ENCODE measurements at regions not wholly inside any gene's neighbourhood (a gene's known extent, or its start where the extent isn't known, plus 50 kb on each side); places are given as distances from the start of the nearest gene placed in this dataset.

GRCh38 chr13:80022146-80022545 is 318.8 kb downstream of the SPRY2 start:
- Histone ChIP-seq H3K4me1 (ENCODE audit: control insufficient read depth in 1 of 2, insufficient read depth in 2 of 2, low read length in 2 of 2) (no peaks in the 10 kb centered on the region), H3K9me3 (ENCODE audit: control insufficient read depth in 1 of 2, low read length in 2 of 2) (no peaks in the 10 kb centered on the region), H3K36me3 (ENCODE audit: control insufficient read depth in 1 of 2, insufficient read depth in 2 of 2, low read length in 2 of 2) (no peaks in the 10 kb centered on the region), H3K27me3 (ENCODE audit: low read depth, low read length) (no peaks in the 10 kb centered on the region), H3K4me3 (ENCODE audit: low read depth in 1 of 2, low read length in 2 of 2) (no peak overlapping the region), H3K27ac (ENCODE audit: low read length) (no peak overlapping the region)

- Histone ChIP-seq H3K9me3 (ENCODE audit: control insufficient read depth in 1 of 2, low read length in 2 of 2) (no peaks in the 10 kb centered on the region), H3K27ac (ENCODE audit: low read length) (no peak overlapping the region), H3K4me1 (ENCODE audit: control insufficient read depth in 1 of 2, insufficient read depth in 2 of 2, low read length in 2 of 2) (peaks cover 8 to 17% of the 10 kb centered on the region in 2 donors), H3K4me3 (ENCODE audit: low read depth in 1 of 2, low read length in 2 of 2) (no peak overlapping the region), H3K27me3 (ENCODE audit: low read depth, low read length) (no peaks in the 10 kb centered on the region), H3K36me3 (ENCODE audit: control insufficient read depth in 1 of 2, insufficient read depth in 2 of 2, low read length in 2 of 2) (no peaks in the 10 kb centered on the region)
Measured at GRCh38 chr13:80012251-80012650, 328.7 kb downstream of the SPRY2 start.

- Histone ChIP-seq H3K27ac (ENCODE audit: low read length) (no peak overlapping the region), H3K4me3 (ENCODE audit: low read depth in 1 of 2, low read length in 2 of 2) (peak overlapping the region in 1 of 2 donors; percentile 9), H3K36me3 (ENCODE audit: control insufficient read depth in 1 of 2, insufficient read depth in 2 of 2, low read length in 2 of 2) (no peaks in the 10 kb centered on the region), H3K9me3 (ENCODE audit: control insufficient read depth in 1 of 2, low read length in 2 of 2) (no peaks in the 10 kb centered on the region), H3K4me1 (ENCODE audit: control insufficient read depth in 1 of 2, insufficient read depth in 2 of 2, low read length in 2 of 2) (peaks cover 8 to 17% of the 10 kb centered on the region in 2 donors), H3K27me3 (ENCODE audit: low read depth, low read length) (no peaks in the 10 kb centered on the region)
Measured at GRCh38 chr13:80011448-80012212, 329.3 kb downstream of the SPRY2 start.

- Histone ChIP-seq H3K27ac (ENCODE audit: low read length) (no peak overlapping the region), H3K4me1 (ENCODE audit: control insufficient read depth in 1 of 2, insufficient read depth in 2 of 2, low read length in 2 of 2) (peaks cover 8 to 17% of the 10 kb centered on the region in 2 donors), H3K4me3 (ENCODE audit: low read depth in 1 of 2, low read length in 2 of 2) (no peak overlapping the region), H3K9me3 (ENCODE audit: control insufficient read depth in 1 of 2, low read length in 2 of 2) (no peaks in the 10 kb centered on the region), H3K27me3 (ENCODE audit: low read depth, low read length) (no peaks in the 10 kb centered on the region), H3K36me3 (ENCODE audit: control insufficient read depth in 1 of 2, insufficient read depth in 2 of 2, low read length in 2 of 2) (no peaks in the 10 kb centered on the region)
Measured at GRCh38 chr13:80010846-80011245, 330.1 kb downstream of the SPRY2 start.

- no peak overlapping the region for H3K27ac ChIP-seq (ENCODE audit: low read length)
- no peaks in the 10 kb centered on the region for H3K36me3 ChIP-seq (ENCODE audit: control insufficient read depth in 1 of 2, insufficient read depth in 2 of 2, low read length in 2 of 2)
- no peaks in the 10 kb centered on the region for H3K27me3 ChIP-seq (ENCODE audit: low read depth, low read length)
- H3K4me1 ChIP-seq (ENCODE audit: control insufficient read depth in 1 of 2, insufficient read depth in 2 of 2, low read length in 2 of 2): peaks cover 8 to 17% of the 10 kb centered on the region in 2 donors
- no peak overlapping the region for H3K4me3 ChIP-seq (ENCODE audit: low read depth in 1 of 2, low read length in 2 of 2)
- H3K9me3 ChIP-seq (ENCODE audit: control insufficient read depth in 1 of 2, low read length in 2 of 2): no peaks in the 10 kb centered on the region
Measured at GRCh38 chr13:80010286-80010831, 330.6 kb downstream of the SPRY2 start.

- peaks cover 8 to 17% of the 10 kb centered on the region in 2 donors for H3K4me1 ChIP-seq (ENCODE audit: control insufficient read depth in 1 of 2, insufficient read depth in 2 of 2, low read length in 2 of 2)
- H3K27ac ChIP-seq (ENCODE audit: low read length): no peak overlapping the region
- no peaks in the 10 kb centered on the region for H3K36me3 ChIP-seq (ENCODE audit: control insufficient read depth in 1 of 2, insufficient read depth in 2 of 2, low read length in 2 of 2)
- H3K9me3 ChIP-seq (ENCODE audit: control insufficient read depth in 1 of 2, low read length in 2 of 2): no peaks in the 10 kb centered on the region
- H3K4me3 ChIP-seq (ENCODE audit: low read depth in 1 of 2, low read length in 2 of 2): no peak overlapping the region
- no peaks in the 10 kb centered on the region for H3K27me3 ChIP-seq (ENCODE audit: low read depth, low read length)
Measured at GRCh38 chr13:80009760-80010159, 331.2 kb downstream of the SPRY2 start.

GRCh38 chr13:80006940-80007339 is 334.0 kb downstream of the SPRY2 start:
- Histone ChIP-seq H3K27me3 (ENCODE audit: low read depth, low read length) (no peaks in the 10 kb centered on the region), H3K4me3 (ENCODE audit: low read depth in 1 of 2, low read length in 2 of 2) (no peak overlapping the region), H3K27ac (ENCODE audit: low read length) (no peak overlapping the region), H3K9me3 (ENCODE audit: control insufficient read depth in 1 of 2, low read length in 2 of 2) (no peaks in the 10 kb centered on the region), H3K36me3 (ENCODE audit: control insufficient read depth in 1 of 2, insufficient read depth in 2 of 2, low read length in 2 of 2) (no peaks in the 10 kb centered on the region), H3K4me1 (ENCODE audit: control insufficient read depth in 1 of 2, insufficient read depth in 2 of 2, low read length in 2 of 2) (peaks cover 8 to 13% of the 10 kb centered on the region in 2 donors)

GRCh38 chr13:80001510-80001842 is 339.4 kb downstream of the SPRY2 start:
- H3K36me3 ChIP-seq (ENCODE audit: control insufficient read depth in 1 of 2, insufficient read depth in 2 of 2, low read length in 2 of 2): no peaks in the 10 kb centered on the region
- no peaks in the 10 kb centered on the region for H3K27me3 ChIP-seq (ENCODE audit: low read depth, low read length)
- no peaks in the 10 kb centered on the region for H3K9me3 ChIP-seq (ENCODE audit: control insufficient read depth in 1 of 2, low read length in 2 of 2)
- H3K4me1 ChIP-seq (ENCODE audit: control insufficient read depth in 1 of 2, insufficient read depth in 2 of 2, low read length in 2 of 2): no peaks in the 10 kb centered on the region
- H3K27ac ChIP-seq (ENCODE audit: low read length): no peak overlapping the region
- no peak overlapping the region for H3K4me3 ChIP-seq (ENCODE audit: low read depth in 1 of 2, low read length in 2 of 2)

- Histone ChIP-seq H3K27me3 (ENCODE audit: low read depth, low read length) (no peaks in the 10 kb centered on the region), H3K9me3 (ENCODE audit: control insufficient read depth in 1 of 2, low read length in 2 of 2) (no peaks in the 10 kb centered on the region), H3K27ac (ENCODE audit: low read length) (no peak overlapping the region), H3K4me3 (ENCODE audit: low read depth in 1 of 2, low read length in 2 of 2) (no peak overlapping the region), H3K4me1 (ENCODE audit: control insufficient read depth in 1 of 2, insufficient read depth in 2 of 2, low read length in 2 of 2) (no peaks in the 10 kb centered on the region), H3K36me3 (ENCODE audit: control insufficient read depth in 1 of 2, insufficient read depth in 2 of 2, low read length in 2 of 2) (no peaks in the 10 kb centered on the region)
Measured at GRCh38 chr13:80000684-80001509, 340.0 kb downstream of the SPRY2 start.

GRCh38 chr13:79999601-80000000 is 341.3 kb downstream of the SPRY2 start:
- H3K27me3 ChIP-seq (ENCODE audit: low read depth, low read length): no peaks in the 10 kb centered on the region
- no peaks in the 10 kb centered on the region for H3K36me3 ChIP-seq (ENCODE audit: control insufficient read depth in 1 of 2, insufficient read depth in 2 of 2, low read length in 2 of 2)
- H3K27ac ChIP-seq (ENCODE audit: low read length): no peak overlapping the region
- H3K4me1 ChIP-seq (ENCODE audit: control insufficient read depth in 1 of 2, insufficient read depth in 2 of 2, low read length in 2 of 2): no peaks in the 10 kb centered on the region
- no peaks in the 10 kb centered on the region for H3K9me3 ChIP-seq (ENCODE audit: control insufficient read depth in 1 of 2, low read length in 2 of 2)
- H3K4me3 ChIP-seq (ENCODE audit: low read depth in 1 of 2, low read length in 2 of 2): no peak overlapping the region

- Histone ChIP-seq H3K9me3 (ENCODE audit: control insufficient read depth in 1 of 2, low read length in 2 of 2) (no peaks in the 10 kb centered on the region), H3K4me1 (ENCODE audit: control insufficient read depth in 1 of 2, insufficient read depth in 2 of 2, low read length in 2 of 2) (no peaks in the 10 kb centered on the region), H3K4me3 (ENCODE audit: low read depth in 1 of 2, low read length in 2 of 2) (no peak overlapping the region), H3K27ac (ENCODE audit: low read length) (no peak overlapping the region), H3K27me3 (ENCODE audit: low read depth, low read length) (no peaks in the 10 kb centered on the region), H3K36me3 (ENCODE audit: control insufficient read depth in 1 of 2, insufficient read depth in 2 of 2, low read length in 2 of 2) (no peaks in the 10 kb centered on the region)
Measured at GRCh38 chr13:79998381-79998880, 342.5 kb downstream of the SPRY2 start.
